ENCODE measurements at regions not wholly inside any gene's neighbourhood (a gene's known extent, or its start where the extent isn't known, plus 50 kb on each side); places are given as distances from the start of the nearest gene placed in this dataset.

- Histone ChIP-seq H2AFZ (ENCODE audit: insufficient read depth, low read depth, low read length, poor library complexity, severe bottlenecking) (no peak overlapping the region), H4K20me1 (ENCODE audit: control insufficient read depth, insufficient read depth, low read length, poor library complexity, severe bottlenecking) (no peaks in the 10 kb centered on the region), H3K4me1 (ENCODE audit: control insufficient read depth in 2 of 2, insufficient read depth in 2 of 2, low read length in 2 of 2) (no peaks in the 10 kb centered on the region), H3K79me2 (ENCODE audit: control insufficient read depth, insufficient read depth, low read length) (no peaks in the 10 kb centered on the region), H3K36me3 (replicated peaks in 1 of 2; ENCODE audit: control extremely low read depth in 1 of 2, control insufficient read depth in 1 of 2, extremely low read depth in 1 of 2, insufficient read depth in 2 of 2, low read length in 1 of 2) (no peaks in the 10 kb centered on the region), H3K4me2 (replicated peaks; ENCODE audit: low read depth, low read length, poor library complexity, severe bottlenecking) (no peak overlapping the region), H3K27ac (ENCODE audit: low read length in 2 of 2) (no peak overlapping the region), H3K4me3 (ENCODE audit: control extremely low read depth in 1 of 5, extremely low read depth in 1 of 5, insufficient read depth in 1 of 5, low read depth in 2 of 5, low read length in 4 of 5) (no peak overlapping the region), H3K9ac (ENCODE audit: low read length) (no peak overlapping the region), H3K9me3 (ENCODE audit: control extremely low read depth in 1 of 3, control insufficient read depth in 2 of 3, insufficient read depth in 1 of 3, low read length in 2 of 3) (no peaks in the 10 kb centered on the region), H3K27me3 (replicated peaks in 1 of 4; ENCODE audit: control extremely low read depth in 1 of 4, control insufficient read depth in 3 of 4, insufficient read depth in 4 of 4, low read length in 3 of 4) (no peaks in the 10 kb centered on the region)
- Mint-ChIP-seq H3K4me3 (no peak overlapping the region), H3K4me1 (no peaks in the 10 kb centered on the region), H3K9me3 (ENCODE audit: insufficient read depth) (no peaks in the 10 kb centered on the region), H3K27me3 (no peaks in the 10 kb centered on the region), H3K27ac (no peak overlapping the region)
- TF ChIP-seq, protein P1, sequence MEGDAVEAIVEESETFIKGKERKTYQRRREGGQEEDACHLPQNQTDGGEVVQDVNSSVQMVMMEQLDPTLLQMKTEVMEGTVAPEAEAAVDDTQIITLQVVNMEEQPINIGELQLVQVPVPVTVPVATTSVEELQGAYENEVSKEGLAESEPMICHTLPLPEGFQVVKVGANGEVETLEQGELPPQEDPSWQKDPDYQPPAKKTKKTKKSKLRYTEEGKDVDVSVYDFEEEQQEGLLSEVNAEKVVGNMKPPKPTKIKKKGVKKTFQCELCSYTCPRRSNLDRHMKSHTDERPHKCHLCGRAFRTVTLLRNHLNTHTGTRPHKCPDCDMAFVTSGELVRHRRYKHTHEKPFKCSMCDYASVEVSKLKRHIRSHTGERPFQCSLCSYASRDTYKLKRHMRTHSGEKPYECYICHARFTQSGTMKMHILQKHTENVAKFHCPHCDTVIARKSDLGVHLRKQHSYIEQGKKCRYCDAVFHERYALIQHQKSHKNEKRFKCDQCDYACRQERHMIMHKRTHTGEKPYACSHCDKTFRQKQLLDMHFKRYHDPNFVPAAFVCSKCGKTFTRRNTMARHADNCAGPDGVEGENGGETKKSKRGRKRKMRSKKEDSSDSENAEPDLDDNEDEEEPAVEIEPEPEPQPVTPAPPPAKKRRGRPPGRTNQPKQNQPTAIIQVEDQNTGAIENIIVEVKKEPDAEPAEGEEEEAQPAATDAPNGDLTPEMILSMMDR (IDR thresholded peaks at IDR 0.05), result no peak
- TF ChIP-seq EZH2 (IDR thresholded peaks at IDR 0.05; ENCODE audit: borderline replicate concordance, insufficient read depth, low read depth, low read length, poor library complexity, severe bottlenecking), result no peak
- intact Hi-C loops (cut with micrococcal nuclease), result no loop called here
- 67% methylated on average over 1 of the region's 2 CpGs for WGBS (ENCODE audit: insufficient coverage)
- POLR2A ChIA-PET, result no interaction called here
- CTCF ChIA-PET, result no interaction called here
- DNase-seq (no peak), ATAC-seq (ENCODE audit: low read depth) (no peak)
Observed at GRCh38 chr5:86869268-86869667, 251.5 kb downstream of the COX7C start.

GRCh38 chr5:86875539-86875938 lies 257.8 kb downstream of the COX7C start:
- ATAC-seq (ENCODE audit: low read depth) (no peak), DNase-seq (no peak)
- intact Hi-C loops (cut with micrococcal nuclease), result no loop called here
- Histone ChIP-seq H3K9ac (ENCODE audit: low read length) (no peak overlapping the region), H3K79me2 (ENCODE audit: control insufficient read depth, insufficient read depth, low read length) (no peaks in the 10 kb centered on the region), H2AFZ (ENCODE audit: insufficient read depth, low read depth, low read length, poor library complexity, severe bottlenecking) (no peak overlapping the region), H3K4me1 (ENCODE audit: control insufficient read depth in 2 of 2, insufficient read depth in 2 of 2, low read length in 2 of 2) (no peaks in the 10 kb centered on the region), H4K20me1 (ENCODE audit: control insufficient read depth, insufficient read depth, low read length, poor library complexity, severe bottlenecking) (no peaks in the 10 kb centered on the region), H3K36me3 (replicated peaks in 1 of 2; ENCODE audit: control extremely low read depth in 1 of 2, control insufficient read depth in 1 of 2, extremely low read depth in 1 of 2, insufficient read depth in 2 of 2, low read length in 1 of 2) (no peaks in the 10 kb centered on the region), H3K27me3 (replicated peaks in 1 of 4; ENCODE audit: control extremely low read depth in 1 of 4, control insufficient read depth in 3 of 4, insufficient read depth in 4 of 4, low read length in 3 of 4) (no peaks in the 10 kb centered on the region), H3K27ac (ENCODE audit: low read length in 2 of 2) (no peak overlapping the region), H3K4me2 (replicated peaks; ENCODE audit: low read depth, low read length, poor library complexity, severe bottlenecking) (no peak overlapping the region), H3K9me3 (ENCODE audit: control extremely low read depth in 1 of 3, control insufficient read depth in 2 of 3, insufficient read depth in 1 of 3, low read length in 2 of 3) (no peaks in the 10 kb centered on the region), H3K4me3 (ENCODE audit: control extremely low read depth in 1 of 5, extremely low read depth in 1 of 5, insufficient read depth in 1 of 5, low read depth in 2 of 5, low read length in 4 of 5) (no peak overlapping the region)
- H3K27me3 Mint-ChIP-seq, result no peaks in the 10 kb centered on the region
- ChIA-PET POLR2A (no interaction called here), CTCF (interaction anchor here (0.6 kb wide), 1 partner anchor 9 kb away, joined by 3 read pairs; no protein-coding TSS in a partner anchor)
- no peak overlapping the region for H3K4me3 Mint-ChIP-seq
- no peak overlapping the region for H3K27ac Mint-ChIP-seq
- 100% methylated on average over 1 of the region's 2 CpGs for WGBS (ENCODE audit: insufficient coverage)
- H3K9me3 Mint-ChIP-seq (ENCODE audit: insufficient read depth), result no peaks in the 10 kb centered on the region
- no peaks in the 10 kb centered on the region for H3K4me1 Mint-ChIP-seq
- no peak for TF ChIP-seq EZH2 (IDR thresholded peaks at IDR 0.05; ENCODE audit: borderline replicate concordance, insufficient read depth, low read depth, low read length, poor library complexity, severe bottlenecking)
- TF ChIP-seq, protein P1 (IDR thresholded peaks at IDR 0.05), result no peak

All from B cell (primary cell).